AG08395 (cell line): ENCODE measurements at regions not wholly inside any gene's neighbourhood (a gene's known extent, or its start where the extent isn't known, plus 50 kb on each side); places are given as distances from the start of the nearest gene placed in this dataset.
A peak's percentile ranks its signal among the peaks of the same experiment; 100 is the strongest.

Experiments used
- DNase-seq: peaks from one replicate; pipeline ENCODE4 v3.0.0; 2012; ENCODE audit warnings: mixed read lengths, low spot score

DNA sequence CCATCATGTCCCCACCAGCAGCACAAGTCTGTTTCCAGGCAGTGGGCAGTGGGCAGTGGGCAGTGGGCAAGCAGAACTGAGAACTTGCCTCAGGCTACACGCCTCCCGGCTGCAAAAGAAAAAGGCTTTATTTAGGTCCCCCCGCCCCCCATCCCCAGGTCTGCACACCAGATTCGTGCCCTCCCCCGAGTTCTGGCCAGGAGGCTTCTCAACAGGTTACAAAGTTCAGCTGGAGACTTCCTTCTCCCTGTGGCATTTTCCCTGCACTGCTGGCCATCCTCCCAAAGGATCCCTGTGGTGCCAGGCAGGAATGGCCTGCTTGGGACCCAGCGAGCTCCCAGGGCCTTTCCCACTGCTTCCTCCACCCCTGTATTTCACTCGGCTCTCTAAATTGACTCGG lies 97.0 kb upstream of the TRIM2 start:
- DNase-seq: no peak

DNA sequence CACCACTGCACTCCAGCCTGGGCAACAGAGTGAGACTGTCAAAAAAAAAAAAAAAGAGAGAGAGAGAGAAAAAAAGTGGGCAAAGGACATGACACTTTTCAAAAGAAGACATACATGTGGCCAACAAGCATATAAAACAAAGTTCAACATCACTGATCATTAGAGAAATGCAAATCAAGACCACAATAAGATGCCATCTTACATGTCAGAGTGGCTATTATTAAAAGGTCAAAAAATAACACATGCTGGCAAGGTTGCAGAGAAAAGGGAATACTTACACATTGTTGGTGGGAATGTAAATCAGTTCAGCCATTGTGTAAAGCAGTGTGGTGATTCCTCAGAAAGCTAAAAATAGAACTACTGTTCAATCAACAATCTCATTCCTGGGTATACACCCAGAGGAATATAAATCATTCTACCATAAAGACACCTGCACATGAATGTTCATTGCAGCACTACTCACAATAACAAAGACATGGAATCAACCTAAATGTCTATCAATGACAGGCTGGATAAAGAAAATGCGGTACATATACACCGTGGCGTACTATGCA lies 94.9 kb upstream of the TRIM2 start:
- DNase-seq: no peak

DNA sequence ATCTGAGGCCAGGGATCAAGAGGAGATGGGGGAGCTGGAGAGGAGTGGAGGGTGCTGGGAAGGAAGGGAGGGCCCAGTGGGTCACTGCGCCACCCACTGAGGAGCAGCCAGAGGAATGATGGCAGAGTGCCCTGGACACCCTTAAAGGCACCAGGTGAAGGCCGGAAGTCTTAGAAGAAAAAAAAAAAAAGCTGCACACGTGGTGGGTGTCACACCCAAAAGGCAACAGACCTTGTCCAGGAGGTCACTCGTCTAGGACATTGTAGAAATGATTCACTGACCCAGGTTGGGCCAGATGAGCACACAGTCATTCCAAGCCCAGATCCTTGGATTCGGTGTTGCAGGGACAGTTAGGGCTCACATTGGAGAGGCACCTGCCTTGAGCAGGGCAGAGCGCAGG lies 93.5 kb upstream of the TRIM2 start:
- no peak for DNase-seq

DNA sequence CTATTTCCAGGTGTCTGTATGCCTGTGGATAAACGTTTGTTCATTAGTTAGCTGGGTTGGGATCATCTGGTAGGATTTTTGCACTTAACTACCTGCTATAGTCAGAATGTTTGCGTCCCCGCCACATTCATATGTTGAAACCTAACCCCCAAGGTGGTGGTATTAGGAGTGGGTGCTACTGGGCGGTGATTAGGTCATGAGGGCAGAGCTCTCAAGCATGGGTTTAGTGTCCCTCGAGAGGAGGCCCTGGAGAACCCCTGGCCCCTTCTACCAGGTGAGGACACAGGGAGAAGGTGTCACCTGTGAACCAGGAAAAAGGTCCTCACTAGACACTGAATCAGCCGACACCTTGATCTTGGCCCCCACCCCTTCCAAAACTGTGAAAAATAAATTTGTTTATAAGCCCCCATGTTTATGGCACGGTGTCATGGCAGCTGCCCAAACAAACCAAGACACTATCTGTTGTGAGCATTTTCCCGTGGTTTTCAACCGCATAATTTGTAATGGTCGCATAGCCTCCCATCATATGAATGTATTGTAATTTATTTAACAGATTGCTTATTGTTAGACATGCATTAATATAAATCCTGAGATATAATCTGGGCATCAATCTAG lies 92.7 kb upstream of the TRIM2 start:
- no peak for DNase-seq

DNA sequence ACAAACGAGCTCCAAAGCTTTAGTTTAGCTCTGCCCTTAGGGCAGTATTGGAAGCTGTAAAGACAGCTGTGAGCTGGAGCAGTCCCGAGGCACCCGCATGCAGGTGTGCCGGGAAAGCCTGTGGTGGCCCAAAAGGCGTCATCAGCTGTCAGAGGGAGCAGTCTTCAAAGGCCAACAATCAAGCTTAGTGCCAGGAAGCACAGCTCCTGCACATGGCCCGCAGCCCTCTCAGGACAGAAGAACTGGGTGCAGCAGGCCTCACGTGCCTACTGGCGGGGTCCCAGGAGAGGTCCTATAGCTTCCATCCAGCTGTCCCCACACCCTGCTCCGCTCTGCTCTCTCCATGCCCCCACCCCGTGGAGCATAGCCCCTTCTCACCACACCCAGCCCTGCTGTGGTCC lies 92.2 kb upstream of the TRIM2 start:
- no peak for DNase-seq

DNA sequence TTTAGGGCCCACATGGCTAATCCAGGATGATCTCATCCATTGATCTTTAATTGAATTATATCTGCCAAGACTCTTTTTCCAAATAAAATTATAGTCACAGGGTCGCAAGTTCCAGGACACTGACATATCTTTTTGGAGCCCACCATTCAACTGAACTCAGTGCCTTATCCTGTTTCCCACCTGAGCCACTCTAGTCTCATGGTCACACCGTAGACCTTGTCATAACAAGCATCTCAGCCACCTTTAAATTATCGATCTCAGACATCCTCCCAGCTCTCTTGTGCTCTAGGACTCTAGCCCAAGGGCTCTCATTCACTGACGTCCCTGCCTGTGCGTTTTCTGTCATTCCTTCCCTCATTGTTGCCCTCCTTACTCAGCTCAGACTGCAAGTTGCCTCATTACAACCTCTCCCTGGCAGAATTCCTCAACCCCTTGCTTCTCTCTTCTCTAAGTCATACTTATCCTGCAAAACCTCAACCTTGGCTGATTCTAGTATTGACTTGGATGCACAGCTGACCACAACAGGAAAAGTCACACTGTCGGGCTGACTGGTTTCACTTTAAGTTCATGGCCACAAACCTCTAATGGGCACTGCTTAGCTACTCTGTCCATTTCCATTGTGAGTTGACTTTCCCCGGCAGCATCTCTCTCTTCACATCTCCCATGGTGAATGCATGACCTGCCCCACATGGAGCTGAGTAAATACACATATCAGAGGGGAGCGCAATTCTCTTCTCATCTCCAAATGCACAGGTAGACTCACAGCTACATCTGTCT lies 91.0 kb upstream of the TRIM2 start:
- peak; percentile 32 for DNase-seq

DNA sequence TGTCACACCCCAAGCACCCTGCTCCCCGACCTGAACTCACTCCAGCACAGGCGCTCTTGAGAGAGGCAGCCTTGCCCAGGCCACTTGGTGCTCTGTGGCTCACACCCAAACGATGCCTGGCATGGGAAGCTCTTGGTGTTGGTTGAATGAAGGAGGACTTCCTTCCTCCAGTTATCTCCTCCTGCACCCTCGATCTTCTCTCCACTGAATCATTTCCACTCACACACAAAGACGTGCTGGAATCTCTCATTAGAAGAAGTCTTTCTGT lies 90.5 kb upstream of the TRIM2 start:
- DNase-seq: no peak

DNA sequence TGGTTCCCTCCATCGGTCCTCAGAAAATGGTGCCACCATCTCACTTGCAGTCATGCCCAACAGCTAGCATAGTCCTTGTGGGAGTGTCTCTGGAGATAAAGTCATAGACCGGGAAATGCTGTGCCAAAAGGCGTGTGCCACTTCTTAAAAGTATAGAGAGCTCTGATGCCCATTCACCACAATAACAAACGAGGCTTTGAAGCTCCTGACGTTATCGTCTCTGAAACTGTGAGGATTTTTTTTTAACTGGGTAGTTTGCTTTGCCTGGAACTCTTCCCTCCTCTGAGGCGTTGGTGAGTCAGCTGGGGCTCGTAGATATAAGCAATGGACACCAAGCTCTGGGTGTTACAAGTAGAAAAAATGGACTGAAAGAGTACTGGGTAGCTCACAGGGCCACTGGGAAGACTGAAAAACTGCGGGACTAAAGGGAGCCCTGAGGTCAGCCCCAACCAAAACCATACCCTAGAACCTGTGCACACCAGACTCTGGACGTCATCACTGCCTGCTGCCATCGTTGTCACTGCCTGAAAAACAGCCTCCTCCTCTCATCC lies 89.4 kb upstream of the TRIM2 start:
- DNase-seq: peak; percentile 35

DNA sequence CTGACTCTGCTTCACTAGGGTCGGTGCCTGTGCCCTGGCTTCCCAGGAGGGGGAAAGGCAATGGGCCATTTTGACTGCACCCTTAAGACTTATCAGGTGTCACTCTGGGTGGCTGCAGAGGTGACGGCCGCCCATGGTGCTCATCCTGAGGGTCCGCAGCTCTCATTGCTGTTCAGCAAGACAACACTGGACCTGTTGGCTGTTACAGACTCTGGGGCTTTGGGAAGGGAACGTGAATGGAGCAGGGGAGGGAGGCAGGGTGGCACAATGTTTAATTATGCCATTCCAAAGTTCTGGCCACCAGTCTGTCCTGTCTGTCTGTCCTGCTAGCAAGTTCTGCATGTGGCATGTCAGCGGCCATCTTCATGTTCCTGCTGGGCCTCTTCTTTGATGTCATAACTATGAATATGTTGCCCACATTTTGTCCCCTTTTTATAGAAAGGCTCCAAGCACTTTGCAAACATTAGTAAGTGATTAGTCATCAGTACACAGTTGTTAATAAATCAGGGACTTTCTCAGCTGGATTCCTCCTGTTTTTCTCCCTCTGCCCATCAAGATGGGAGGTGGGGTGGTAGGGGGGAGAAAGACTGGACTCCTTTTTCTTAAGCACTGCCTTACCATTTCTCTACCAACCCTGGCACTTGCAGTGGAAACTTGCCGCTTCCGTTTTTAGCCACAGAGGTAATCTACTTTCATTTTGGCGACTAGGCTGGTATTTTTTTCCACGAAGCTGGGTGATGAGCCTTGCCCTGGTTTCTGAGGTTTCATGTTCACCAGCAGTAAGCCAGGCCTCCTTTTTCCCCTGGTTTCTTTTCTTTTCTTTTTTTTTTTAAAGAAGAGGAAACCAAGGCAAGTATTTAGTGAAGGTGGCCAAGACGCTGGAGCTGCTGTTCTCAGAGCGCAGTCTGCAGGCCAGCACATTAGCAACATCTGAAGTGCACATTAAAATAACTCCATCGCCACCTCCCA lies 88.6 kb upstream of the TRIM2 start:
- DNase-seq: peak; percentile 71

DNA sequence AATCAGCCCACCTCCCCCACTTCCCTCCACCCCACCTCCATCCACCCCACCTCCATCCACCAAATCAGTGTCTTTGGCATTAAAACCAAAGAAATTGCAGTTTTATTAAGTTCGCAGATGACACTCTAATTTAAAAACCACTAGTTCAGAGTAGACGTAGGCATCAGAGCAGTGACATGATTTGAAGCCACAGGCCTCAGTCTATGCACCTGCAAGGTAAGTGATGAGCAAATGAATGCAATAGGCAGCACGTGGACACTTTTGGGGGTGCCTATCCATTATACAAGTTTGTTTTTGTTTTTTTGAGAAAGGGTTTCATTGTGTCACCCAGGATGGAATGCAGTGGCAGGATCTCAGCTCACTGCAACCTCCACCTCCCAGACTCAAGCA lies 88.0 kb upstream of the TRIM2 start:
- DNase-seq: no peak

DNA sequence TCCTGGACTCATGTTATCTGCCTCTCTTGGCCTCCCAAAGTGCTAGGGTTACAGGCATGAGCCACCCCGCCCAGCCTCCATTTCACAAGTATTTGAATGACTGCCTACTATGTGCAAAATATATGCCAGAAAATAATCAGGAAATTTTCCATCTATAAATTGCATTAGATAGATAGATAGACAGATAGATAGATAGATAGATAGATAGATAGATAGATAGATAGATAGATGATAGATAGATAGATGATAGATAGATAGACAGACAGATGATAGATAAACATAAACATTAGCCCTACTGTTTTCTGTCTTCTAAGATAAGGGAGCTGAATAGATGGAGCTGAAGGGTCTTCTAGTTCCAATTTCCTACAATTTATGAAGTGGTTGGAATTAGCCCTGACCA lies 87.4 kb upstream of the TRIM2 start:
- DNase-seq: no peak

DNA sequence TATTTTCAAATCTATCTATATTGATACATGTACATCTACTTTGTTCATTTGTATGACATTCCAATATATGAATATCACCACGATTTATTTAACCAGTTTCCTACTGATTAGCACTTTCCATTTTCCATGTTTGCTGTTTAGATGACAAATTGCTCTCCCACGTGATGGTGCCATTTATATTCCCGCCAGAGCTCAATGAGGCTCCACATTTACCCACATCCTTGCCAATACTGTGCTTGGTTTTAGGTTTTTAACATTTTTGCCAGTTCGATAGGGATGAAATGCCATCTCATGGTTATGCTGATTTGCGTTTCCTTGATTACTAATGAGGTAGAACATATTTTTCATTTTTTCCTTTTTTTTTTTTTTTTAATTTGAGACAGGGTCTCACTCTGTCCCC lies 86.7 kb upstream of the TRIM2 start:
- DNase-seq: no peak

DNA sequence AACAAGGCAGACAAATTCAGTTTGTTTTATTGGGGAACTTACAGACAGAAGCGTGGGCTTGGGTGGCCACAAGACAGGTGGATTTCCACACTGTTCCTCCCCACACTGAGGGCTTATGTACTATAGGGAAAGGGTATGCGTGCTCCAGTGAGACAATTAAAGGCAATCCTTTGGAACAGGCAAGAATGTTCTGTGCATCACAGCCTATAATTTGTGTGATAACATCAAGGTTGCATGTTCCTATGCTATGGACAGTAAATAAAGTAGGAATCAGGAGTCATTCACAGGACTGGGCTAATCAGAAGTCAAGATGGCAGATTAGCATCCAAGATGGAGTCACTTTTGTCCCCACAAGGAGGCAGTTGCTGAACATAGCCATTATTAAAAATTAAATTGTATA lies 84.6 kb upstream of the TRIM2 start:
- no peak for DNase-seq

DNA sequence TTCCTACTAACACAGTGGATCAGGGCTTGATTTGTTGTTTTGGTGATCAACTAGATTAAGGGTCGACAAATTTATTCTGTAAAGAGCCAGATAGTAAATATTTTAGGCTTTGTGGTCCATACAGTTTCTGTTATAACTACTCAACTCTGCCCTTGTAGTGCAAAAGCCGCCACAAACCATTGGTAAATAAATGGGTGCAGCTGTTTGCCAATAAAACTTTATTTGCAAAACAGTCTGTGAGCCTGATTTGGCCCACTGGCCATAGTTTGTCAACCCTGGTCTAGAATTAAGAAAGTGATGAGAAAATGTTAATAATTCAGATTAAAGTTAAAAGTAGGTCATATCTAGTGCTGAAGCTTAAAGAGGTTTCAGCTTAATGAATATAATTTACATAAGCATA lies 84.0 kb upstream of the TRIM2 start:
- DNase-seq: no peak

DNA sequence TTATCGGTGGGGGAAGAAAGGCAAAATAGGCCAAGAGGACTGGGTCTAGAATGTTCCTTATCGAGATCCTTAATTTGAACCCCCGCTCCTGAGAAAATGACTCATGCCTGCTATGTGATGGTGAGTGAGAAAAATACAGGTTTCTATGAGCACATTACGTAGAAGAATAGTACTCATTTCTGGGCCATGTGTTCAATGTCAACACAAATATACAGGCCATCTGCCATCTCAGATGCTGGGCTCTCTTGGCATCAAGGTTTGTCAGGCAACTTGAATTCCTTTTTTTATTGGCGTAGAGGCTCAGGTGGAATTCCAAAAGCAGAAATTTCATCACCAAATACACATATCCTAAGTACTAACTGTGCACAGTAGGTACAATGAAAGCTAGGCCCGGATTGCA lies 81.4 kb upstream of the TRIM2 start:
- DNase-seq: no peak

DNA sequence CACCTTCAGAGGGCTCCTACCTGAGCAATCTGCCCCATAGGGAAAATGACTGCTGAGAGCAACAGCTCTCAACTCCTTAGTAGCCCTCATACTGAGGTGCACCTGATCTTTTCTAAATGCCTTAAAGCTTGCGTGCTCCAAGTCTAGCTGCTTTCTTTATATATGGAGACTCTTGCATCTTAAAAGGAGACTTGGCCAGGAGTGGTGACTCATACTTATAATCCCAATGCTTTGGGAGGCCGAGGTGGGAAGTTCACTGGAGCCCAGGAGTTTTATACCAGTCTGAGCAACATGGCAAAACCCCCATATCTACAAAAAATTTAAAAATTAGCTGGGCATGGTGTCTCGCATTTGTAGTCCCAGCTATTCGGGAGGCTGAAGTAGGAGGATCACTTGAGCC lies 78.1 kb upstream of the TRIM2 start:
- DNase-seq: no peak

DNA sequence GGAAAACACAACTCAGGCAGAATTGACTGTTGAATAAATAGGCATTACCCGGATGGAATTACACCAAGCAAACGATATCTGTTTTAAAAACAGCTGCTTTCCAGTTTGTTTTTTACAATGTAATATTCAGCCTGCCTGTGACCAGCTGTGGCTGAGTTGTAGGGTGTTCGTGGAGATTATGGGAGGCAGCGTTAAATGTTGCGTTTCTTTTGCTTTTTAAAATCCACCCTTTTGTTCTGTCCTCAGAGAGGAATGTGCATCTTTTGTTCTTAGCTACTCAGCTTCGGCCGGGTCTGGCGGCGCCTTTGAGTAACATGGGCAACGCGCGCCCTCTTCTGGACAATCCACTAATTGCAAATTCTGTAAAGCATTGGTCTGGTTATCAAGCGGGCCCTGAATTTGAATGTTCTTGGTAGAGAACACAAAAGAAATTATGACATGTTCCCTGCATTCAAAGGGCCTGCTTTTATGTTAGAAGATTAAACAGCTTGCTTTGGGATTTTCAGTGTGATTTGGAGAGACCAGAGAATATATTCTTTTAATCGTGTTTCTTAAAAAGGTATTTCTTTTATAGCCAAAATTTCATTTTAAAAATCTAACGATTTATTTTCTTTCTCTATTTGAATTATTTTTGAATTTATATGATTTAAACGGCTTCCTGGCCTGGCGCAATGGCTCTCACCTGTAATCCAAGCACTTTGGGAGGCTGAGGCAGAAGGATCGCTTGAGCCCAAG lies 76.3 kb upstream of the TRIM2 start:
- peak; percentile 74 for DNase-seq

DNA sequence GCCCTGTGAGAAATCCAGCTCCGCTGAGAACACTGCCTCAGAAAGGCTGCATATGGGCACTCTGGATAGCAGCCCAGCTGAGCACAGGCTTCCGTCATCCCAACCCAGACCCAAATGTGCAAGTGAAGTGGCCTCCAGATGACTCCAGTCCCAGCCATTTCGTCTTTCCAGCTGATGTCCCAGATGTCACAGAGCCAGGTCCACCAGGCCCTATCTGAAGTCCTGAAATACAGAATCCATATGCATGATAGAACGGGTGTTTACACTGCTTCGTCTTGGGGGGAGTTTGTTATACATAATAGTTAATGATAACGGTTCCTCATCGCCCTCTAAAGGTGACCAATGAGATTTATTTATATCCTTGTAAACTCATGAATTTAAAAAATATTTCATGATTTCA lies 72.6 kb upstream of the TRIM2 start:
- DNase-seq: peak; percentile 47

DNA sequence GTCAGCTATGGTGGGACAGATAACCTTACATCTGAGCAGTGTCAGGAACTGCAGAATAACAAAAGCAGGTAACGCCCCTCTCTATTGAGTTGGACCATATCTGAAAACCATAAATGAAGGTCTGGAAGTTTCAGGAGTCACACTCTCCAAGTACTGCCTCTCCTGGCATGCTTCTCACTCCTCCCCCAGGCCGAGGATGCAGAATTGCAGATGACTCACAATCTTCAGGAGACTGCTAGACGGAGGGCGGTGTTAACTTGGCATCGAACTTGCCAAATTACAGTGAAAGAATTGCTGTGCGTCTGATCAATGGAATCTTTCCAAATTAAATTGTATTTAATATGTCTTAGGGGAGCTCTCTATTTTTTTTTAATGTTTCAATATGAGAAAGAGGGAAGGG lies 67.1 kb upstream of the TRIM2 start:
- peak; percentile 97 for DNase-seq

DNA sequence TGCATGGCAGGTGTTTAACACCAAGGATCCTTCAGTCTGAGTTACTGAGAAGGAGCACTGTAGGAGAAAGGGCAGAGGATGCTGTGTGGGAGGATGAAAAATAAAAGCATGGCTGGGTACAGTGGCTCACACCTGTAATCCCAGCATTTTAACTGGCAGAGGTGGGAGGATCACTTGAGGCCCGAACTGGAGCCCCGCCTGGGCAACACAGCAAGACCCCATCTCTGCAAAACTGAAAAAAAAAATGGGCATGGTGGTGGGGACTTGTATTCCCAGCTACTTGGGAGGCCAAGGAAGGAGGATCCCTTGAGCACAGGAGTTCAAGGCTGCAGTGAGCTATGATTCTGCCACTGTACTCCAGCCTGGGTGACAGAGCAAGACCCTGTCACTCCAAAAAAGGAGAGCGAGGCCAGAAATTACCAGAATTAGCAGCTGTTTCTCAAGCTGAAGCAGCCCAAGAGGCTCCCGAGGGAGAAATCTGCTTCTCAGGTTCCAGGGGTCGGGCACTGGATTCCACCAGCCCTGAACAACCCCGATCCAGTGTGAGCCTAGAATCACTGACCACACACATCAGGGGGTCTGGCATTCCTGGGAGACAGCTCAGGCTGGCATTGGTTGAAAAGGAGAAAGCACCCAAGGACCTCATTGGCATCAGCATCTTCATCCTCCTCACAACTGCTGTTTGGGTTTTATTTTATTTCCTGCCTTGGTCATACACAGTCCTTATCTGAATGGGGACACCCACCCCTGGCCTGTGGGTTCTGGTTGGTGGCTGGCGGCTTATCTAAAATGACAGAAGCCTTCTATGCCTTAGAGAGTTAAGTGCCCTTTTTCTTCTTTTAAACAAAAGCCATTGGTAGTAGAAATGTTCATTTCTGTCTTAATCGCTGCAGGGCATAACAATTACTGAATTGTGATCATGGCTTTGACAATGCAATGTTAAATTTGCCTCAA lies 66.3 kb upstream of the TRIM2 start:
- no peak for DNase-seq

DNA sequence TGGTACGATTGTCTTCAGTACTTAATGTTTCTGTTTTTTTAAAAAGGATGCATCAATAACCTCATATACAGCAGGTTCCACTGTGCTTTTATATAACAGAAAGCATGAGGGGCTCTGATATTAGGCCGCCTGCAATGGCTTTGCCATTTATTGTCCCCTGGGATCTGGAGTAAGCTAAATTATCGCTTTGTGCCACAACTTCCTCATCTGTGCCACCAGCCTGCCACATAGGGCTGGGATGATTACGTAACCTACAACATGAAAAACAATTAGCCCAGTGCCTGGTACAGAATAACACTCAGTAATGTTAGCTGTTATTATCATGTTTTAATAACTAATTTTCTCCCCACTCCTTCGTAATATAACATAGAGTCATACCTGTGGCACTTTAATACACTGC lies 65.5 kb upstream of the TRIM2 start:
- DNase-seq: no peak
